8988T (cell line): ENCODE measurements at regions not wholly inside any gene's neighbourhood (a gene's known extent, or its start where the extent isn't known, plus 50 kb on each side); places are given as distances from the start of the nearest gene placed in this dataset.

ENCODE experiments used
- DNase-seq: peaks from one replicate; pipeline ENCODE4 v3.0.0; 2011

DNA sequence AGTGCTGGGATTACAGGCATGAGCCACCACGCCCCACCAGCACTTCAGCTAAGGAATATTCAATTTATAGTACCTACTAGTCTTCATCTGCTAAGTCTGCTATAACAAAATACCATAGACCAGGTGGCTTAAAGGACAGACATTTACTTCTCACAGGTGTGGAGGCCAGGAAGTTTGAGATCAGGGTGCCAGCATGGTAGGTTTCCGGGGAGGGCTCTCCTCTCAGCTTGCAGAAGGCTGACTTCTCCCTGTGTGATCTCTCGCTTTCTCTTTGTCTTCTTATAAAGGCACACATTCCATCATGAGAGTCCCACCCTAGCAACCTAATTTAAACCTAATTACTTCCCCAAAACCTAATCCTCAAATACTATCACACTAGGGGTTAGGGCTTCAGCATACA lies 433.0 kb downstream of the INSC start:
- DNase-seq: no peak

GRCh38 chr11:15551901-15552851 lies 437.5 kb downstream of the INSC start:
- no peak for DNase-seq

DNA sequence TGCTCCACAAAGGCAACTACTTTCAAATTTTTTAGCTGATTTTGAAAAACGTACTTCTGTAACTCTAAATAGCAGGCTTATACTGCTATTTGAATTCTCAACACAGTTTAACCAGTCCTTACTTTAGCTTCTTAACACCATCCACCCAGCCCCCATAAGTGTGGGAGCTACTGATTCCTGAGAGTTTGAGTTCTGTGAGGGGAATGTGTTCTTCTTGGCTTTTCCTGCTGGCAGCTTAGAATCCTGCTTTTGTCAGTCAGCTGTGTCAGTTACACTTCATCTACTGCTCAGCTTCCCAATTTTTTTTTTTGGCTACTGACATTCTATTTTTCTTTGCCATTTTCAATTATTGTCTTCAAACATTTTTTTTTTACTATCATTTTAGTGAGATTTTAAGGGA lies 440.4 kb downstream of the INSC start:
- DNase-seq: no peak

DNA sequence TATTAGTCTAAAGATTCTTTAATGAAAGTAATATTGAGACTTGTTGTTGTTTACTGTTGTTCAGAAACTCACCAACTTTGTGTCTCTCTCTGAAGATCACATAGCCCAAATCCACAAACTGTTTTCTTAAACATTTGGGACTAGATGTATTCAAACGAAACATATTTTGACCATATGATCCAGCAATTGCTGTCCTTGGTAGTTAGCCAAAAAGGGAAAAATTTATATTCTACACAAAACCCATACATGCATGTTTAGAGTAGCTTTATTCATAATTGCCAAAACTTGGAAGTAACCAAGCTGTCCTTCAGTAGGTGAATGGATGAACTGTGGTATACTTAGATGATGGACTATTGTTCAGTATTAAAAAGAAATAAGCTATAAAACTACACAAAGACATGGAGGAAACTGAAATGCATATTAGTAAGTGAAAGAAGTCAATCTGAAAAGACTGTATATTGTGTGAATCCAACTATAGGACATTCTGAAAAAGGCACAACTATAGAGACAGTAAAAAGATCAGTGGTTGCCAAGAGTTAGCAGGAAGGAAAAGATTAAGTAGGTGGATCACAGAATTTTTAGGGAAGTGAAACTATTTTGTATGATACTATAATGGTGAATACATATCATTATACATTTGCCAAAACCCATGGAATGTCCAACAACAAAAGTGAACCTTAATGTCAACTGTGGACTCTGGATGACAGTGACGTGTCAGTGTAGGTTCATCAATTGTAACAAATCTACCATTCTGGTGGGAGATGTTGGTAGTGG lies 442.9 kb downstream of the INSC start:
- DNase-seq: no peak

- DNase-seq: no peak
Observed at GRCh38 chr11:15558513-15559181, 443.9 kb downstream of the INSC start.

DNA sequence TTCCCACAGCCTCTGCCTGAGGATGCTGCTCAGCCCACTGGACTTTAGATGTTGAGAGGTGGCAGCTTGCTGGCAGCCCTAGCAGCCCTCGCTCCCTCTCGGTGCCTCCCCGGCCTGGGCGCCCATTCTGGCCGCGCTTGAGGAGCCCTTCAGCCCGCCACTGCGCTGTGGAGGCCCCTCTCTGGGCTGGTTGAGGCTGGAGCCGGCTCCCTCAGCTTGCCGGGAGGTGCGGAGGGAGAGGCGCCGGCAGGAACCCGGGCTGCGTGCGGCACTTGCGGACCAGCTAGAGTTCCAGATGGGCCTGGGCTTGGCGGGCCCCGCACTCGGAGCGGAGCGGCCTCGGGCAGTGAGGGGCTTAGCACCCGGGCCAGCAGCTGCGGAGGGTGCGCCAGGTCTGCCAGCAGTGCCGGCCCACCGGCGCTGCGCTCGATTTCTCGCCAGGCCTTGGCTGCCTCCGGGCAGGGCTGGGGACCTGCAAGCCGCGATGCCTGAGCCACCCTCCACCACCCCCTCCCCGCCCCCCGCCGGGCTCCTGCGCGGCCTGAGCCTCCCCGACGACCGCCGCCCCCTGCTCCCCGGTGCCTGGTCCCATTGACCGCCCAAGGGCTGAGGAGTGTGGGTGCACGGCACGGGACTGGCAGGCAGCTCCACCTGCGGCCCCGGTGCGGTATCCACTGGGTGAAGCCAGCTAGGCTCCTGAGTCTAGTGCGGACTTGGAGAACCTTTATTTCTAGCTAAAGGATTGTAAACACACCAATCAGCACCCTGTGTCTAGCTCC lies 446.2 kb downstream of the INSC start:
- no peak for DNase-seq

- no peak for DNase-seq
Observed at GRCh38 chr11:15562230-15562629, 447.5 kb downstream of the INSC start.

DNA sequence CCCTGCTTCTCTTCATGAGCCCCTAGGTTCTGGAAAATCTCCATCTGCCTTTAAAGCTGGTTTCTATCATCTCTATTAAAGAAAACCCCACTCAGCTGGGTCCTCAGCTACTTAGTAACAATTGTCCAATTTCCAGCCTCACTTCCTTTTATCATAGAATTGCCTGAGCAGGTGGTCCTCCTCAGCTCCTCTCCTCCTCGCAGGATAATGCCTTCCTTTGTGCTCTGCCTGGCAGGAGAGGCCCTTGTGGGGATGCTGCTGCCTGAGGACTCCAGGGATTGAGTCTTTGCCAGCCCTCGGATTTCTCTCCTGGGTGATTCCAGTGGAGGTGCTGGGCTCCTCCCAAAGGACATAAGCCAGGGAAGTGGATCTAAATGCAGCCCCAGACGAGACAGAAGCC lies 448.3 kb downstream of the INSC start:
- no peak for DNase-seq

- DNase-seq: no peak
Observed at GRCh38 chr11:15565880-15566279, 451.2 kb downstream of the INSC start.

GRCh38 chr11:15568440-15568839 lies 453.7 kb downstream of the INSC start:
- no peak for DNase-seq

DNA sequence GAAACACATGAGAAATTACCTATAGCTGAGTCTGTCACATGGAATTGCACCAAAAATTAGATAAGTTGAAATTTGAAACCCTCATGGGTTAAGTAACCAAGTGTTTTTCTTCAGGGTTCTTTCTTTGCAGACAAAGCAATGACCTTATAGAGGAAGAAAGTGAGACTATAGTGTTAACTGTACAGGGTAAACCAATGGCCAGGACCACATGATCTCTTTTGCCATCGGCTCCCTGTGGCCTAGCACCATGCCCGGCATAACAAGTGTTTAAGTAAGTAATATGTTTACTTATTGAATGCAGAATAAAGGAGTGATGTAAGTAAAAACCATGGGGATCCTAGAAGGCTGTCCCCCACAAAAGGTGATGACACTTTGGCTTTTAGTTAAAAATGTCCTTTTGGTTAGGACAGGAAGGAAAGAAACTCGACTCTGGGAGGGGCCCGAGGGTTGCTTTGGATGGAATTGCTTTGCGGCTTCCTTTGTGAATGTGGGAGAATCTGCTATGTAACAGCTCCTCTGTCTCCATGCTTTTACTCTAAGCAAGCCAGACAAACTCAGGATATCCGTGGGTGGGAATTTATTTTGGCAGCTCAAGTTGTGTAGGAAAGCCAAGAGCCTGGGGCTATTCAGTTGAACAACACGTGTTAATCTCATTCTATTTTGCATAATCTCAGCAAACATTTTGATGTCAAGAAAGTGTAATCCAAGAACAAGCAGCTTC lies 454.7 kb downstream of the INSC start:
- DNase-seq: no peak

DNA sequence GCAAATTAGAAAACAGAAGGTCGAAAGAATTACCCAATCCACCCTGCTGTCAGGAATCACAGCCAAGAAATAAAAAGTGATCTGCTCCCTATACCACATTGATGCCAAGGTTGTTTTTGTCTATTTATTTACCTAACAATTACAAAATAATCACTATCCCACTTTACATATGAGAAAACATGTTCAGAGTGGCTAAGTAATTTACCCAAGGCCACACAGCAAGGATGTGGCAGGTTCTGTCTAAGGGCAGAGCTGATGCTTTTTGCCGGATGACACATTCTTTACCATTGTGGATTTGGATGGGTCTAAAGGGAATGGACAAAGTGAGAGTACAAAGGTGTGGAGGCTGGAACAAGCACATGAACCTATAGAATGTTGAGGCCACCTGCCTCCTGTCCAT lies 460.7 kb downstream of the INSC start:
- DNase-seq: no peak

- DNase-seq: no peak
Observed at GRCh38 chr11:15576769-15577168, 462.0 kb downstream of the INSC start.

- no peak for DNase-seq
Observed at GRCh38 chr11:15577519-15577918, 462.8 kb downstream of the INSC start.

- DNase-seq: no peak
Observed at GRCh38 chr11:15579287-15580001, 464.7 kb downstream of the INSC start.

- no peak for DNase-seq
Observed at GRCh38 chr11:15580056-15580774, 465.5 kb downstream of the INSC start.

DNA sequence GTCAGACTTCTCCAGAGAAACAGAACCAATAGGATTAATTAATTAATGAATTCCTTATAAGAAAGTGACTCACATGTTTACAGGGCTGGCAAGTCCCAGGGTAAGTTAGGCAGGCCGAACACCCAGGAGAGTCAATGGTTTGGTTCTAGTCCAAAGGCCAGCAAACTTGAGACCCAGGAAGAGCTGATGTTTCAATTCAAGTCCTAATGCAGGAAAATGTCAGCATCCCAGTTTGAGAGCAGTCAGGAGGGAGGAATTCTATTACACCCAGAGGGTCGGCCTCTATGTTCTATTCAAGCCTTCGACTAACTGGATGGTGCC lies 466.0 kb downstream of the INSC start:
- no peak for DNase-seq

GRCh38 chr11:15584158-15584557 lies 469.4 kb downstream of the INSC start:
- DNase-seq: no peak

GRCh38 chr11:15585602-15586331 lies 471.0 kb downstream of the INSC start:
- DNase-seq: no peak
